ENCODE measurements at regions not wholly inside any gene's neighbourhood (a gene's known extent, or its start where the extent isn't known, plus 50 kb on each side); places are given as distances from the start of the nearest gene placed in this dataset.

DNA sequence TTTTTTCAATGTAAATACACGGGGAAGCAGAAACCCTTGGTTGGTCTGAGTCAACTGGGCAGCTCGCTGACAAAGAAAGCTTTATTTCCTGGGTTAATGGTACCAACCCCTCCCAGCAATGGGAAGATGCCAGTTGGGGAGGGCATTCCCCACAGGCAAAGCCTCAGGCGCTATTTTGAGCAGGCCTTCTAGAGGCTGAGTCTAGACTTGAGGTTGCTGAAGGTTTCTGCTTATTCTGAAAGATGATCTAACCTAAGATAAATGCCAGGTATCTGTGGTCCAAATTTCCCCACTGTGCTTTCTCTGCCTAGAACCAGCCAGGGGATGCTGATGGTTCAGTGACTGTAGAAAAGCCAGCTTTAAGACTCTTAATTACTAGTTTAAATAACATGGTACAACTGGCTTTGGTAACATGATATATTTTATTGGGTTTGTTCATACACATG, 172.5 kb upstream of the JARID2 start:
- no peak overlapping the region for H3K9ac ChIP-seq (ENCODE audit: low read length)
- no peak overlapping the region for H3K4me3 ChIP-seq (replicated peaks in 1 of 2; ENCODE audit: low read depth in 1 of 2, low read length in 2 of 2)
- no peak overlapping the region for H3K4me2 ChIP-seq (ENCODE audit: low read length)
- no peaks in the 10 kb centered on the region for H3K27me3 ChIP-seq (ENCODE audit: insufficient read depth, low read length)
- no peak overlapping the region for H2AFZ ChIP-seq (ENCODE audit: low read depth, low read length, poor library complexity, severe bottlenecking)
- no peaks in the 10 kb centered on the region; a peak in 1 of 4 replicates for H3K4me1 ChIP-seq (ENCODE audit: control insufficient read depth in 1 of 2, insufficient read depth in 2 of 2, low read length in 2 of 2)
- no peaks in the 10 kb centered on the region for H3K9me3 ChIP-seq (ENCODE audit: control insufficient read depth in 1 of 2, insufficient read depth in 1 of 2, low read depth in 1 of 2, low read length in 2 of 2)
- ChIA-PET CTCF (no interaction called here), RAD21 (ENCODE audit: low non-redundant PET in 1 of 2, low total read pairs in 2 of 2, uncharacterized antibody in 2 of 2, unreplicated experiment in 2 of 2) (no interaction called here), POLR2A (no interaction called here)
- no peaks in the 10 kb centered on the region for H4K20me1 ChIP-seq (ENCODE audit: insufficient read depth)
- TF ChIP-seq, protein P1, sequence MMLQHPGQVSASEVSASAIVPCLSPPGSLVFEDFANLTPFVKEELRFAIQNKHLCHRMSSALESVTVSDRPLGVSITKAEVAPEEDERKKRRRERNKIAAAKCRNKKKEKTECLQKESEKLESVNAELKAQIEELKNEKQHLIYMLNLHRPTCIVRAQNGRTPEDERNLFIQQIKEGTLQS (IDR thresholded peaks at IDR 0.05), result no peak
- no peak for TF ChIP-seq EZH2 (IDR thresholded peaks at IDR 0.05)
- TF ChIP-seq POLR2AphosphoS5 (IDR thresholded peaks at IDR 0.05; ENCODE audit: low read depth, low read length), result no peak
- TF ChIP-seq ZFX (IDR thresholded peaks at IDR 0.05), result no peak
- TF ChIP-seq ELF1 (IDR thresholded peaks at IDR 0.05; ENCODE audit: borderline replicate concordance, low read depth), result no peak
- no peak for TF ChIP-seq EGR1 (IDR thresholded peaks at IDR 0.05; ENCODE audit: low read depth)
- no peak for TF ChIP-seq POLR2A (IDR thresholded peaks at IDR 0.05; ENCODE audit: borderline replicate concordance, extremely low read depth, insufficient read depth, insufficient read length)
- H3K79me2 ChIP-seq (ENCODE audit: insufficient read depth, low read length), result no peaks in the 10 kb centered on the region
- H3K27ac ChIP-seq (ENCODE audit: low read depth, low read length), result no peak overlapping the region
- no peak for ATAC-seq
- no peaks in the 10 kb centered on the region for H3K9me2 ChIP-seq (ENCODE audit: insufficient read depth)
- intact Hi-C loops (cut with micrococcal nuclease), result no loop called here
- H3K36me3 ChIP-seq (ENCODE audit: control insufficient read depth in 1 of 2, insufficient read depth in 2 of 2, low read length in 2 of 2), result no peaks in the 10 kb centered on the region
- DNase-seq (ENCODE audit: low read depth, low spot score), result no peak
- BruUV-seq (replicated peaks), result no TSS peak

DNA sequence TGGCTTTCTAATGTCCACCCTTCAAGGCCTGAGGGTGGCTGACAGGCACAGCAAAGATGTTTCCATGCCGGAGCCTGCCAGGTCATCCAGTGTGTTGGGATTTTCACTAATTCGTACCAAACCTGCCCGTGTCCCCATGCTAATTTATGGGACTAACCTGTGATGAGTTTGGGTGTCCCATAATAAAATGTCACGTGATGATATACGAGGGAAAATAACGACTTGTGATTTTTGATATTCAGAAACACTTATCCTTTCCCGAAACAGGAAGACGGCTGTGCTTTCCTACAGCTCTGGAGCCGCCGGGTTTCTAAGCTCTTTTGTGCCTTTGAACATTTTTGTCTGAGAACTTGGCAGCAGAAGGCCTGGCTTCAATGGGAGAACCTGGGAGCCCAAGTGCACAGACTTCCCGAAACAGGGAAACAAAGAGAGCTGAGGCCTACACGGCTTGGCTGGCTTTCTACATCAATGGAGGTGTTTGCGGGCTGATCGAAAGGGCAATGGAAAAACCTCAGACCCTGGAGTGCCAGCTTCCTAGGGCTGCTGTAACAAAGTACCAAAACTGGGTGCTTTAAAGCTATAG, 171.9 kb upstream of the JARID2 start:
- ChIA-PET CTCF (no interaction called here), POLR2A (no interaction called here), RAD21 (ENCODE audit: low non-redundant PET in 1 of 2, low total read pairs in 2 of 2, uncharacterized antibody in 2 of 2, unreplicated experiment in 2 of 2) (no interaction called here)
- no peaks in the 10 kb centered on the region; a peak in 1 of 4 replicates for H3K4me1 ChIP-seq (ENCODE audit: control insufficient read depth in 1 of 2, insufficient read depth in 2 of 2, low read length in 2 of 2)
- H3K36me3 ChIP-seq (ENCODE audit: control insufficient read depth in 1 of 2, insufficient read depth in 2 of 2, low read length in 2 of 2), result no peaks in the 10 kb centered on the region
- no peaks in the 10 kb centered on the region for H4K20me1 ChIP-seq (ENCODE audit: insufficient read depth)
- H3K27ac ChIP-seq (ENCODE audit: low read depth, low read length), result no peak overlapping the region
- no peak overlapping the region for H3K4me2 ChIP-seq (ENCODE audit: low read length)
- ATAC-seq (no peak), DNase-seq (ENCODE audit: low read depth, low spot score) (no peak)
- intact Hi-C loops (cut with micrococcal nuclease), result no loop called here
- H3K9me3 ChIP-seq (ENCODE audit: control insufficient read depth in 1 of 2, insufficient read depth in 1 of 2, low read depth in 1 of 2, low read length in 2 of 2), result no peaks in the 10 kb centered on the region
- no peaks in the 10 kb centered on the region for H3K27me3 ChIP-seq (ENCODE audit: insufficient read depth, low read length)
- BruUV-seq (replicated peaks), result no TSS peak
- TF ChIP-seq POLR2AphosphoS5 (IDR thresholded peaks at IDR 0.05; ENCODE audit: low read depth, low read length) (no peak), ZFX (IDR thresholded peaks at IDR 0.05) (no peak), SIN3A (IDR thresholded peaks at IDR 0.05; ENCODE audit: low read depth) (no peak), EZH2 (IDR thresholded peaks at IDR 0.05) (no peak), TCF7L2 (IDR thresholded peaks at IDR 0.05; ENCODE audit: borderline replicate concordance, extremely low read depth, insufficient read depth, insufficient read length) (no peak)
- TF ChIP-seq, protein P2, sequence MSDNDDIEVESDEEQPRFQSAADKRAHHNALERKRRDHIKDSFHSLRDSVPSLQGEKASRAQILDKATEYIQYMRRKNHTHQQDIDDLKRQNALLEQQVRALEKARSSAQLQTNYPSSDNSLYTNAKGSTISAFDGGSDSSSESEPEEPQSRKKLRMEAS (IDR thresholded peaks at IDR 0.05), result no peak
- TF ChIP-seq, protein P3, sequence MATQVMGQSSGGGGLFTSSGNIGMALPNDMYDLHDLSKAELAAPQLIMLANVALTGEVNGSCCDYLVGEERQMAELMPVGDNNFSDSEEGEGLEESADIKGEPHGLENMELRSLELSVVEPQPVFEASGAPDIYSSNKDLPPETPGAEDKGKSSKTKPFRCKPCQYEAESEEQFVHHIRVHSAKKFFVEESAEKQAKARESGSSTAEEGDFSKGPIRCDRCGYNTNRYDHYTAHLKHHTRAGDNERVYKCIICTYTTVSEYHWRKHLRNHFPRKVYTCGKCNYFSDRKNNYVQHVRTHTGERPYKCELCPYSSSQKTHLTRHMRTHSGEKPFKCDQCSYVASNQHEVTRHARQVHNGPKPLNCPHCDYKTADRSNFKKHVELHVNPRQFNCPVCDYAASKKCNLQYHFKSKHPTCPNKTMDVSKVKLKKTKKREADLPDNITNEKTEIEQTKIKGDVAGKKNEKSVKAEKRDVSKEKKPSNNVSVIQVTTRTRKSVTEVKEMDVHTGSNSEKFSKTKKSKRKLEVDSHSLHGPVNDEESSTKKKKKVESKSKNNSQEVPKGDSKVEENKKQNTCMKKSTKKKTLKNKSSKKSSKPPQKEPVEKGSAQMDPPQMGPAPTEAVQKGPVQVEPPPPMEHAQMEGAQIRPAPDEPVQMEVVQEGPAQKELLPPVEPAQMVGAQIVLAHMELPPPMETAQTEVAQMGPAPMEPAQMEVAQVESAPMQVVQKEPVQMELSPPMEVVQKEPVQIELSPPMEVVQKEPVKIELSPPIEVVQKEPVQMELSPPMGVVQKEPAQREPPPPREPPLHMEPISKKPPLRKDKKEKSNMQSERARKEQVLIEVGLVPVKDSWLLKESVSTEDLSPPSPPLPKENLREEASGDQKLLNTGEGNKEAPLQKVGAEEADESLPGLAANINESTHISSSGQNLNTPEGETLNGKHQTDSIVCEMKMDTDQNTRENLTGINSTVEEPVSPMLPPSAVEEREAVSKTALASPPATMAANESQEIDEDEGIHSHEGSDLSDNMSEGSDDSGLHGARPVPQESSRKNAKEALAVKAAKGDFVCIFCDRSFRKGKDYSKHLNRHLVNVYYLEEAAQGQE (IDR thresholded peaks at IDR 0.05; ENCODE audit: low read depth), result no peak
- TF ChIP-seq, protein P1 (IDR thresholded peaks at IDR 0.05), result no peak
- H3K4me3 ChIP-seq (replicated peaks in 1 of 2; ENCODE audit: low read depth in 1 of 2, low read length in 2 of 2), result no peak overlapping the region
- no peaks in the 10 kb centered on the region for H3K79me2 ChIP-seq (ENCODE audit: insufficient read depth, low read length)
- H3K9me2 ChIP-seq (ENCODE audit: insufficient read depth), result no peaks in the 10 kb centered on the region
- H3K9ac ChIP-seq (ENCODE audit: low read length), result no peak overlapping the region
- H2AFZ ChIP-seq (ENCODE audit: low read depth, low read length, poor library complexity, severe bottlenecking), result no peak overlapping the region

Data from HCT116 (cell line).